Psoas muscle (tissue), 7 donors: ENCODE measurements at regions not wholly inside any gene's neighbourhood (a gene's known extent, or its start where the extent isn't known, plus 50 kb on each side); places are given as distances from the start of the nearest gene placed in this dataset.

Experiments used
- ATAC-seq, 4 donors: fragments of 200-7000 bp; cut with Tn5 transposase; one replicate each; pipeline ENCODE4 v1.9.1; 2020; ENCODE audit warnings: moderate library complexity in 3 of 4, mild to moderate bottlenecking in 2 of 4
- DNase-seq, 2 donors: peaks; one replicate each; pipeline ENCODE4 v3.0.0-alpha.2; 2020
- H3K27ac ChIP-seq: fragments of 200-600 bp; one replicate; pipeline ENCODE4 v1.8.0; 2022
- H3K27me3 ChIP-seq, 3 donors: fragments of 200-600 bp in 1 of 3; one replicate each; pipeline versions ENCODE4 v1.6.1 to v1.8.0; 2013 to 2022; ENCODE audit warnings: low read length in 2 of 3, mild to moderate bottlenecking in 2 of 3, moderate library complexity in 1 of 3; ENCODE audit not compliant: insufficient read depth in 3 of 3
- H3K36me3 ChIP-seq, 2 donors: fragments of 200-600 bp in 1 of 2; one replicate each; pipeline versions ENCODE4 v1.6.1 to v1.8.0; 2013 to 2022; ENCODE audit warnings: low read depth in 1 of 2, mild to moderate bottlenecking in 1 of 2, moderate library complexity in 1 of 2; ENCODE audit not compliant: insufficient read depth in 1 of 2
- H3K4me1 ChIP-seq: fragments of 200-600 bp; one replicate; pipeline ENCODE4 v1.8.0; 2022
- H3K4me3 ChIP-seq: fragments of 200-600 bp; one replicate; pipeline ENCODE4 v1.8.0; 2022; ENCODE audit warnings: mild to moderate bottlenecking
- H3K9me3 ChIP-seq: fragments of 200-600 bp; one replicate; pipeline ENCODE4 v1.8.0; 2022
- CTCF ChIP-seq: fragments of 200-600 bp; IDR thresholded peaks from one replicate; pipeline ENCODE4 v1.8.0; 2022; ENCODE audit warnings: antibody characterized with exemption
- whole genome bisulfite sequencing, 3 donors: extraction: QIAGEN DNeasy Blood & Tissue Kit; methylation state at CpG; one replicate each; pipeline versions ENCODE4 v1.1.6 to v1.1.7; 2013; 5-methylcytosine and 5-hydroxymethylcytosine counted together
- intact Hi-C, 2 donors: fragments of 100-400 bp; cut with DNase I; formaldehyde crosslinking; loops; one replicate each; pipeline versions ENCODE4 v1.11.0 to v1.14.2; 2022
- donor health status: healthy with polysubstance abuse.
- donor health status: DM: no; HTN: no; CAD: no; lungs with moderate emphysema.
- donor health status: Bipolar disorder and iron deficiency.
- donor health status: healthy.
- donor health status: DM: yes; HTN: yes; CAD: no.
- donor health status: DM: no; HTN: no; CAD: no.
- donor health status: DM: yes; HTN: yes; CAD: no.

- DNase-seq: no peak
- intact Hi-C loops: loop anchor here in 1 of 2 donors (10.0 kb wide), 1 partner anchor 259 kb away; no protein-coding TSS in a partner anchor
- Histone ChIP-seq H3K4me3 (no peak overlapping the region), H3K9me3 (no peaks in the 10 kb centered on the region), H3K36me3 (no peaks in the 10 kb centered on the region), H3K4me1 (peaks cover 5% of the 10 kb centered on the region), H3K27ac (no peak overlapping the region), H3K27me3 (no peaks in the 10 kb centered on the region)
- 57 to 71% (median 65%) methylated on average over 7 of the region's 7 CpGs for WGBS, 3 donors
- no peak for ATAC-seq
- TF ChIP-seq CTCF: no peak
Observed at GRCh38 chr1:208533746-208534598, 289.8 kb upstream of the PLXNA2 start.

- WGBS, 3 donors: 12 to 22% (median 18%) methylated on average over 4 of the region's 4 CpGs
Observed at GRCh38 chr1:208534599-208534897, 290.4 kb upstream of the PLXNA2 start.

GRCh38 chr1:208534979-208535378 is 290.8 kb upstream of the PLXNA2 start:
- DNase-seq: no peak
- Histone ChIP-seq H3K36me3 (no peaks in the 10 kb centered on the region), H3K27ac (no peak overlapping the region), H3K27me3 (no peaks in the 10 kb centered on the region), H3K4me1 (peaks cover 5% of the 10 kb centered on the region), H3K9me3 (no peaks in the 10 kb centered on the region), H3K4me3 (no peak overlapping the region)
- 31 to 40% (median 34%) methylated on average over 3 of the region's 3 CpGs for WGBS, 3 donors
- no peak for TF ChIP-seq CTCF
- intact Hi-C loops: loop anchor here in 1 of 2 donors (10.0 kb wide), 1 partner anchor 260 kb away; no protein-coding TSS in a partner anchor
- peak in 1 of 4 donors; percentile 50 for ATAC-seq

More at GRCh38 chr1:208534599-208534897, 290.4 kb upstream of the PLXNA2 start:
- no peaks in the 10 kb centered on the region for H3K27me3 ChIP-seq
- no peak for DNase-seq
- no peak for TF ChIP-seq CTCF
- ATAC-seq: peak; percentile 77 to 89 (median 82)
- H3K36me3 ChIP-seq: no peaks in the 10 kb centered on the region
- no peak overlapping the region for H3K4me3 ChIP-seq
- H3K4me1 ChIP-seq: peaks cover 5% of the 10 kb centered on the region
- no peaks in the 10 kb centered on the region for H3K9me3 ChIP-seq
- no peak overlapping the region for H3K27ac ChIP-seq
- intact Hi-C loops: loop anchor here in 1 of 2 donors (10.0 kb wide), 1 partner anchor 260 kb away; no protein-coding TSS in a partner anchor

- Histone ChIP-seq H3K9me3 (no peaks in the 10 kb centered on the region), H3K27me3 (no peaks in the 10 kb centered on the region), H3K36me3 (no peaks in the 10 kb centered on the region), H3K4me1 (peaks cover 5% of the 10 kb centered on the region), H3K27ac (no peak overlapping the region), H3K4me3 (no peak overlapping the region)
- intact Hi-C loops: loop anchor here in 1 of 2 donors (10.0 kb wide), 1 partner anchor 261 kb away; no protein-coding TSS in a partner anchor
- peak in 2 of 4 donors; percentile 28 to 43 for ATAC-seq
- WGBS, 3 donors: 41 to 54% (median 44%) methylated on average over 7 of the region's 7 CpGs
- TF ChIP-seq CTCF: no peak
- no peak for DNase-seq
Observed at GRCh38 chr1:208535511-208535910, 291.3 kb upstream of the PLXNA2 start.
